HCEC 1CT (cell line): ENCODE measurements at regions not wholly inside any gene's neighbourhood (a gene's known extent, or its start where the extent isn't known, plus 50 kb on each side); places are given as distances from the start of the nearest gene placed in this dataset.

ENCODE experiments used
- DNase-seq: peaks from one replicate; pipeline ENCODE4 v3.0.0-alpha.2; 2017

DNA sequence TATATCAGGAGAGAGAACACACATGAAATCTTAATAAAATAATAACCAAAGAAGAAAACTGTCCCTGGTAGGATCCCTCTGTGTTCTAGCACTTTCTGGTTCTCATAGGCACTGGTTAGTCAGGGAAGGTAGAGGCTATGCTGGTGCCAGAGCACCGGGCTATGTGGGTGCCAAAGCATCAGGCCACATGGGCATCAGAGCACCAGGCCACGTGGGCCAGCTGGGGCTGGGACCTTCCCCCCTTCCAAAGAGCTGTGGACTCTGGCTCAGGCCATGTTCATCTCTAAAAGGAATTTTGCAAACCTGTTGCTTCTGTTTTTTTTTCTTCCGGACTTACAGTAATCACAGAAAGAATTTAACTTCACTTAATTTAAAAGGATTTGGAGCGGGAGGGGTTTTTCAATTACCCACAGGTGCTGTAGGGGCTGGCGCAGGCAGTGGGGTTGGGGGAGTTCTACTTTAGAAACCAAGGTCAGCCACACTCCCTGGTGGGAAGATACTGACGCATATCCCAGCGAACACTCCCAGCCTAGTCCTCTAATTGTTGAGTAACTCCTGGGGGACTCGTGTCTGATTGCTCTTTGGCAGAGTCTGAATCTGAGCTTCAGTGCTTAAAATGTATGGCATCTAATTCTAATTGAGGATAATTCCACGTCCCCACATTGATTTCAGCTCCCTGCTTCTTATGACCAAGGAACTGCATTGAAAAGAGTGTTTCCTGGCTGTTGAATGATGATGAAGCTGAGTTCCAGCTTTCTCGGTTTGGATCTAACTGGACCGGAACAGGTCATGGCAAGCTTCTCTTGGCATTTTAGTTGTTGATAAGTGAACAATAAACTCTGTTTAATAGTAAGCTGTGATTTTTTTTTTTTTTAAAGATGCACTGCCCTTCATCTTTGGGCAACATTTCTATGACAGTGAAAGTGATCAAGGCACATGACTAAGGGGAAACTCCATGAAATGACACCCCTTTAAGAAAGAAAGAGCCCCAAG is 110.7 kb upstream of the FZD8 start:
- DNase-seq: no peak

DNA sequence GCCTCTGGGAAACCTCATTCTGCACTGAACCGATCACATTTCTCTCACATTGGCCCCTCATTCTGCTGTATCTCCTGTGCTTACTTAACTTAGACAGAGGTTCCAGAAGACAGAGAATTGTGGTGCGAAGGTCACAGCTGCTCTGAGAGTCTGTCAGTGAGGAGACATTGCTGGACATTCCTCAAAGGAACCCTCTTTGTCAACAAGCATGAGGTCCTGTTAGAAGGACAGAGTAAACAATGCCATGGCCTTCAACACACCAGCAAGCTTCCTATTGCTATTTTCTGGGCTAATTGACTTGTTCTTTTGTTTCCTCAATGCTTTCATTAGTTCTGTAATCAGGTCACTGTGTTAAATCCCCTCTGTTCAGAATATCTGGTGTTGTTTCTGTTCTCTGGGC is 109.3 kb upstream of the FZD8 start:
- no peak for DNase-seq

DNA sequence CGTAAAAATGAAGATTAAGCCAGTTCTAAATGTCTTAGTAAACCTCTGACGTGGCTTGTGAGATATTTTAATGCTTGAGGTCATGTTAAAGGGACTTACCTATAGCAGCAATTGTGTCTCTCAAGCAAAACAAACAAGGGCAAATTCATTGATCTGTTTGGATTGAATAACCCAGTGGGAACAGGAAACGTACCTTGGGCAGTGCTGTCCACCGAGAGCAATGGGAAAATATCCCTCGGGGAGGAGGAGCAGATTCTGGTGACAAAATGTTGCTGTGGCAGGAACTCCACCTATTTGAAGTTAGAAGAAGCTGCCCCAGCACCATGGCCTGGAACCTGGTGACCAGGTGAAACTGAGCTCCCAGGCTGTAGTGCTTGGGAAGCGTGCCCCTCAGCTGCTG is 107.1 kb upstream of the FZD8 start:
- DNase-seq: no peak

DNA sequence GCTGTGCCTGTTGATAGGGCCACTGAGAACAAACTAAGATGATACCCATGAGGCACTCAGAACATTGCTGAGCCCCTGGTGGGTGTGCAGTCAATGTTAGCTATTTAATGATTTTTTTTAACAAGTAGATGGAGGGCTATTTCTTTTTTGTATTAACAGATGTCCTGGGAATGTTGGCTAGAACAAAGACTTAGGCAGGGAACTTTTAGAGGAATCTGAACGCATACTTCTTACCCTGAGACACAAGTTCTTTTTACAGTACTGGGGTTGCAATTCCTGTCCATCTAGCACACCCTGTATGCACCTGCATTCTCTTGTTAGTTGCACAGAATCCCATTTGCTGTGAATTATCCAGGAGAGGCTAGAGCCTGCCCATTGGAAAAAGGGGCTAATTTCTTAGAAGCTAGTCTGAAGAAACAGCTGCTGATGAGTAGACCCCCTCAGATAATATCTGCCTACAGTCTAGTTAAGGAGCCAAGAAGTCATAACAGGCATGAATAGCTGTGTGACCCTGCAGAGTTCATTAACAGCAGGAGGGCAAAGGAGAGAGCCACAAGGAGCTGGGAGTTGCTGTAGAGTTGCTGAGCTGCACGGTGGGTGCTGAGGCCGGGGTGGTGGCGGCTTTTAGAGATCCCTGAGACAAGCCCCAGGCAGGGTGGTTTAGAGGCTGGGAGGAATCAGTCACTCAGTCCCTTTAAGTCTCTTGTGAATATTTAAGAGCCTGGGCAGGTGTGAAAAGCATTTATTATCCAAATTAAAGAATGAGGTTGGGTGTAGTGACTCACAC is 103.7 kb upstream of the FZD8 start:
- DNase-seq: no peak

DNA sequence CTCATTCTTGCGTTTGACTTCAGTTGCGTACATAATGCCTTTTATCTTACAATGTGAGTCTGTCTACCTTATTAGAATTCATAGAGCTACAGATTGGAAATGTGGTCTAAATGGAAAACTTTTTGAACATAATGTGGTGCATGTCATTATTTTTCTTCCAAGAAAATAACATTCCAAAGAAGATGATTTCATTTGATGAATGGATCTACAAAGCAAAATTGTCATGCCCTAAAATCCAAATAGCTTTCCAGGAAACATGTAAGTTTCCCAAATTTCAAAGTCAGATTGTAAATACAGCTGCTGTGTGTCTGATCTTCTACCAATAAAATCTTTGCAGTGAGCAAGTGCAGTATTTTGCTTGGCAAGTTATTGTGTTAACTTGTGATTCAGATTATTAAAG is 101.8 kb upstream of the FZD8 start:
- DNase-seq: no peak

DNA sequence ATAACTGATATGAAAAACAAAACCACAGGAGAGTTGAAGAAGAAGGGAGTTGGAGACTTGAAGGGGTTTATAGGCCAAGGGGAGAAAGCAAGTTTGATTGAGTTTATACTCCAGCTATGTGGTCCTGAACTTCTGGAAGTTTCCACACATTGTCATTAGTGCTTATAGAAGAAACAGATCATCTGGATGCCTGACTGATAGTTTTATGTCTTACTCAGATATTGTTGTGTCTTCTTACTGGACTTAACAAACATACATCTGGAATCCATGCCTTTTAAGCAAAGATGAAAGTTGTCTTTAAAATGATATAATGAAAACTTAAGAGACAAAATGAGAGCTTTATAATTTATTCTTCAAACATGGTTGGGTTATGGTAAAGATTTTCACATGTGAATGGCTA is 101.3 kb upstream of the FZD8 start:
- DNase-seq: no peak

DNA sequence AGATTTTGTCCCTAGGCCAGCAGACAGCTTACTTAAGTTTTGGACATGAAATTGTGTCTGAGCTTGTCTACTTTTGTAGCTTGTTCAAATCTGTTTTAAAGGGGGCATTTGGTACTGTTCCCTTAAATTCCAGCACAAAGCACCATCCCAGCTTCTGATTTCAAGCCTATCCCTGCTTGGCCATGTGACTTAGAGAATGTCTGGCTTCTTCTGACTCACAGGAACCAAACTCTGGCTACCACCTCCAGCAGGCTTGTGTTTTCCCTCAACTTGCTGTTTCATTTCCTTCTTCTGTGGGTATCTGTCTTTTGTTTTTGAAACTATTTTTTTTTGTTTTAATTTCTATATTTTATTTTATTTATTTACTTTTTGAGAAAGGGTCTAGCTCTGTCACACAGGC is 97.9 kb upstream of the FZD8 start:
- DNase-seq: peak; percentile 63

DNA sequence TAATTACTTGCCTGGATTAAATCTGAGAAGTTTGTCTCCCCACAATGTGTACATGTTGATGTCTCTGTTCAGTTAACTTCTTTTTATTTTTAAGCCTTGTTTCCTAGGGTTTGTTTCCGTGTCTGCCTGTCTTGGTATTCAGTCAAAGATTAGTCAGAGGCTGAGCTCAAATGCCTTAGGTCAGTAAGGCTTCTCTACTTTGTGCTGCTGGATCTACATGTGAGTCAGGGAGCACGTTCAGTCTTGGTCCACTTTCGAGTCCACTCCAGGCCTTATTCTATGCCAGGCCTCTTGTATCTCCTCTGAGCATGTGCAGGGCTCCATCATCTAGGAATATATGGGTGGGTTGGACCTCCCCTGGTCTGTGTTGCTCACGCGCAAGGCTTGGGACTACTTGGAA is 93.3 kb upstream of the FZD8 start:
- DNase-seq: peak; percentile 81

DNA sequence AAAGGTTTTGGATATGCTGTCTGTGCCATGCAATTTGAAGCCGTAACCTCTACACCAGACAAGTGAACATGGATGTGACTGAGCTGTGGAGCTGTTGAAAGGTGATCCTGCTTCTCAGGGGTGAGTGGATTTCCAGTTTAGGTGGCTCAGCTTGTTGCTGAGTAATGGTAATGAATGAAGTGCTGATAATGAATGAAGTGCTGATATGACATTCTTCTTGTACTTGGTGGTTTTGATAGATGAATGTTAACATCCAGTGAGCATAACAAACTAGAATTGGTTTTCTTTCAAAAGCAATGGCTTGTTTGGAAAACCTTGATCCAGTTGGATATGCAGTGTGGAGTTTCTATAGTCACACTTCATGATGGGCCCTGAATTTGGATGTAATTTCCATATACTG is 89.7 kb upstream of the FZD8 start:
- no peak for DNase-seq

DNA sequence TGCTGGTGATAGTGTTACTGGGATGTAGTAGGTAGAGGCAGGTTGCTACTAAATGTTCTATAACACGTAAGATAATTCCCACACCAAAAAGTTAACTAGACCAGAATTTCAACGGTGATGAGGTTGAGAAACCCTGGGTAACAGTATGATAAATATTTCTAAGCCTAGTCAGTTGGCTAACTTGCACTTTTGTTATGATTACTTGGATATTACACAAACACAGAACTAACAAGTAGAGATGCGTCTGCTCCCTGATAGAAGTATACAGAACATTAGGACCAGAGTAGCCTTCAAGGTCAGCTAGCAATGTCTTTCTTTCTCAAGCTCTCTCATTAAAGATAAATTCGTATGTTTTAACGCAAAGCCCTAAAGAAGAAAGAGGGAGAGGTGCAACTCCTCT is 86.2 kb upstream of the FZD8 start:
- peak; percentile 27 for DNase-seq

DNA sequence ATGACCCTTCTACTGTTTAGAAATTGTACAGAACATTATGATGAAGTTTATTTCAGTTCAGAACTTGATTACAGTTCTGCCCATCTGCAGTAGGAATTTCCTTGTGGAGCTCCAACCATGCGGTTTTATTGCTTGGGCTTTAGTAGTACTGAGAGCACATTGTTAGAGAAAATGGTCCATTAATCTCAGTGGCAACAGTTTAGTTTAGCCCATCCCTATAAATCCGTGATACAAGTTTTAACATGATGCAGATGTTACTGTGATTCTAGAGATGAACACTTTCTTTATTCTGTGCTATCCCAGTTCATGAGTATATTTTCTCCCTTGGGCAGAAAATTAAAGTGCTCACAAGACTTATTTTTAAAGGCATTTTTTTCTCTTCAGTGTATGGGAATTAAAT is 84.8 kb upstream of the FZD8 start:
- no peak for DNase-seq

DNA sequence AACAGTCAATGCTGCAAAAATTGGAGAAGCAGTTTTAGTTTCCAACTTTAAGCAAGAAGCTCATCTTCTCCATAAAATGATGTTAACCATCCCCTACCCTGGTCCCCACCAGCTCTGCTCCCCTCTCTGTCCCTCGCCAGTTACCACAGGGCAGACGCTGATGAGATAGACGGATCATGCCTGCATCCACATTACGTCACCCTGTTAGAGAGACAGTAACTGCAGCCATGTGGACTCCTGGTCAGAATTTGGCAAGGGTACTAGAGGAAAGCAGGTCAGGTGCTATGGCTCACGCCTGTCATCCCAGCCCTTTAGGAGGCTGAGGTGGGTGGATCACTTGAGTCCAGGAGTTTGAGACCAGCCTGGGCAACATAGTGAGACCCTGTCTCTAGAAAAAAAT is 81.9 kb upstream of the FZD8 start:
- DNase-seq: no peak

DNA sequence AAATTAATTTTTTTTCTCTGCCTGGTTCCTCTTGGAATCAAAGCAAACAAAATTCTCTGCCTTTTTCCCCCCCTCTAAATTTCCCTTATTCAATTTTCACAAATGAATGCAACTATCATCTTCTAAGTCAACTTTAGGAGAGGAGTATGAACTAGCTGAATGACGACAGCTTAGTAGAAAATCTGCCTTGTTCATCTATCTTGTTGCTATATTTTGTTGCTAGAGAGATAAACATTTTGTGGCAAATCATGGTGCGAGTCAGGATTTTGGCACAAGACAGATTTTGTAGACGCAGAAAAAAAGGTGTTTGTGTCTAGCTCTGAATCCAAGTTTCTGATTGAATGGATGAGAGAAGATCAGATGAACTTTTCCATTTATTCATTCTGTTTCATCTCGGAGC is 81.0 kb upstream of the FZD8 start:
- no peak for DNase-seq

DNA sequence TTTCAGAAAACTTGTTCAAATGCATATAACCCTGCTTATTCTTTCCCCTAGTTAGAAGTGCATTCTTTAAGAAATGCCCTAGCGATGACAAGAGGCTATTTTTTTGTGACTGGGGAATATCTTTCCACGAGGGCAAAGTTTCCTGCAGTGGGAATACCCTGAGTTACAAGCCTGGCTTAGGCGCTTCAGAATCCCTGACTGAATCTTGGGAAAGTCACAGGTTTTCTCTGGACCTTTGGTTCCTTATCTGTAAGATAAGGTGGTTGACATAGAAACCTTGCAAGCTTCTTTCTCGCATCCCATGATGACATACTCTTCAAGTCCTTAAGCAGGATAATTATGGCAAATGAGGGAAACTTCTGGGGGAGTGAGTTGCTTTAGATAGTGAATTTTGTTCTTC is 80.5 kb upstream of the FZD8 start:
- DNase-seq: no peak

DNA sequence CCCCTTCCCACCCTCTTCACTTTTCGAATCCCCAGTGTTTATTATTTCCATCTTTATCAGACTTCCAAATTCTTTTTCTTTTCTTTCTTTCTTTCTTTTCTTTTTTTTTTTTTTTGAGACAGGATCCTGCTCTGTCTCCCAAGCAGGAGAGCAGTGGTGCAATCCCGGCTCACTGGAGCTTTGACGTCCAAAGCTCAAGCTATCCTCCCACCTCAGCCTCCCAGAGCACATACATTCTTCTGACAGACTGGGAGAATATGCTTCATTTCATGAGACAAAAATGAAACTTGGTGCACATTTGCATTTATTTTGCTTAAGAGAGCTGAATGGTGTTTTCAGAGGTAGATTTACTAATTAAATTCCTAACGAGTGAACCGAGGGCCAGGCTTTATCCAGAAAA is 80.1 kb upstream of the FZD8 start:
- no peak for DNase-seq

DNA sequence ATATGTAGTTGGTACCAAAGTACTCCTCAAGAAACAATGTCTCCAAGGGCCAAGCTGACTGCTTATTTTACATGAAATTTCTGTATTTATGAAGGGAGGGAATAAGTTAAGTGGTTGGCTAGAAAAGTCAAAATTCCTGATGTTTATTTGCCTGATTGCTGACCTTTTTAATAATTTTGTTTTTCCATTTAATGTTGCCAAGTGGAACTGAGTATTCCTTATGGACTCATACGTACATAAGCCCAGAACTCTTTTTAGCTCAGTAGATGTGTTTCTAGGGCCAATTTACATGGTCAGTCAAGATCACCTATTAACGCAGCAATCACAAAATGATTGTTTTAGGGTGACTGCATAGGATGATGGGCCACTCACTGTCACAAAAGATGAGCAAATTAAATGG is 78.3 kb upstream of the FZD8 start:
- DNase-seq: no peak

DNA sequence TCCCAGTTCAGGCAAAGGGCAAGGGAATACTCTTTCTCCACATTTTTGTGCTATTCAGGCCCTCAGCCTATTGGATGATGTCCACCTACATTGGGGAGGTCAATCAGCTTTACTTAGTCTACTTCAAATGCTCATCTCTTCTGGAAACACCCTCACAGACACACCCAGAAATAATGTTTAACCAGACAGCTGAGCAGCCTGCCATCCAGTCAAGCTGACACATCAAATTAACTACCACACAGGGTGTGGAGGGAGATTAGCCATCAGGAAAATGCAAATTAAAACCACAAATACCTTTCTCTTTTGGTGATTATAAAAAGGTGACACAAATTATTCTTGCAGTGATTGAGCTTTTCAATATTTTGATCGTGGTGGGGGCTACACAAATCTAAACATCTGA is 74.7 kb upstream of the FZD8 start:
- DNase-seq: no peak

DNA sequence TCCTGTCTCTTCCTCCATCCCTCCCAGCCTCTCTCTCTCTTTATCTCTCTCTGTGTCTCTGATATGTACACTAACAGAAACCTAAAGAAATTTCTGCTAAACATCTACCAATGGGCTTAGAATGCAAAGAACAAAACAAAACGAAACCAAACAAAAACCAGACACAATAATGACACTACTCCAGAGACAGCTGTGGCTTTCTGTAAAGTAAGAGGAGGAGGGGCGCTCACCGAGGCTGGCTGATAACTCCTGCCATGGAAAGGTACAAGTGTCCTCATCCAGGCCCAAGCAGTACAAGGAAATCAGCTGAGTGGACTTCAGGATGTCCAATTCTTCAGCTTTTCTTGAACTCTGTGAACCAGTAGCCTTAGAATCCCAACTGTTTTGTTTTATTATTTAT is 70.4 kb upstream of the FZD8 start:
- no peak for DNase-seq

DNA sequence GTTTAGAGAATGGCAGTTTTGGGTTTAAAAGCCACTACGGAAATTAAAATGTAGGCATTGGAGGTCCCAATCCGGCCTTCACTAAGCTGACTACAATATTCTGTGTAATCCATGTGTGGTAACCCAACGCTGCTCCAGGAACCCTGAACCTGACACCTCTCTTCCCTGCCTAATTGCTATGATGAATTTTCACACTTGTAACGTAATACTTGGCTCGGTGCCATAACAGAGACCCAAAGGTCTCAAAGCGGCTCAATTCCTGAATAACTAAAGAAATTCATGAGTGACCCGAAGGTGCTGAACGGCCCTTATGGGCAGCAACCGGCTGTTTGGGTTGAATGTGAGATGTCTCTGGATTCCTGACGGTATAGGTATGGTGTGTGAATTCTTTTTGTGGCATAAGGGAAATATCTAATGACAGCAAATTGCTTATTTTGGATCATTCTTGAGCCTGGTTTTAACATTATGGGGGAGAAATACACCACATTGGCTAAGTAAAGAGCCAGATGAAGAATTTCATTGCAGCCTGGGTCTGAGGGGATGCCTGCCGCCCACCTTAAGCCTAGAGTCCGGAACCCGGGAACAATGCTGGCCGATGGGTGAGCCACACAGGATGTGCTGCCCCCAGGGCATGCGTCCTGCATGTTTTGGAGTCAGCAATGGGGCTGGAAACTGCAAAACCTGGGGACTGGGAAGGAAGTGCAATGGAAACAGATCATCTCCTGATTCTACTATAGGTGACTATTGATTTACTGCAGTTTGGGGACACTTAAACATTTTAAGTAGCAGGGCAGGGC is 69.7 kb upstream of the FZD8 start:
- no peak for DNase-seq

DNA sequence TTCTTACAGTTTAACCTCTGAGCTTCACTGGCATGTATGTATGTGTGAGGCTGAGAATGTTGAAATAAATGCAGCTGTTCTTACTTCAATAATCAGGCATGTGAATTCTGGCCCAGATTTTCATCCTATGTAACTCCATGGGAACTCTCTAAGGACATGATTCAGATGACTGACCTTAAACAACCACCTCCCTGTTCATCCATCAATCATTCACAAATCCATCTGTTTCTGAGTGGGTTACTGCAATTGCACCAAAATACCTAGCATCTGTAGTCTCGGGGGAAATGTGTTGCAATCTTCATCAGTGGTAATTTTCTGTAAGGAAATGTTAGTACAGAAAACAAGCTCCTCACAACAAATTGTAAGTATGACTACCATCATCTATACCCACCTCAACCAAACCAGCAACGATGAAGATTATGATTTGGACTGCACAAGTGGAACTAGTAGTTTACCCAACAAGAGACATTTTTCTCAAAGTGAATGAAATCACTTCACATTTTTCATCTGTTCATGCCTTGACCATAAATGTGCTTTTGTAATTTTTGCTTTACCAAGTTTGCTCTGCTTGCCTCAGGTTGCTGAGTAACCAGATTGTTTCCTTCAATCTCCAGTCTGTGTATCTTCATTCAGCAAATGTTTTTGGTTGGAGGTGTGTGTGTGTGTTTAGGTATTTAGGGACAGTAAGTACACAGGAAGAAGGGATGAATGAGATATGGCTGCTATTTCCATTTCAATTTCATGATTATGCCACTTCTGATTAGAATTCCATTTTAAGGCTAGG is 65.7 kb upstream of the FZD8 start:
- DNase-seq: no peak

DNA sequence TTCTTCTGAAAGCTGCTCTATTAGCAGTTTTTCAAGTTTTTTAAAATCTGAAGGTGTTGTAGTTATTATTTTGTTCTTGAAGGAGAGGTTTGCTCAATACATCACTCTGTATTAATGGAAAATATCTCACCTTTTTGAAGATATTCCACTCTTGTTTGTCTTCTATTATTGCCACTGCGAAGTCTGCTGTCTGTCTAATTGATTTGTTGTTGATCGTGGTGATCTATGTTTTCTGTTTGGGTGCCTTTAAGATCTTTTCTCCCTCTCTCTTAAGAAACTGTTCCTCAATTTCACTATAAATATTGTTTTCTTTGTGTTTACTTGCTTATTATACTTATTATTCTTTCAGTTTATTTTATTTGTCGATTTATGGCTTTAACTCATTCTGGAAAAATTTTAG is 64.9 kb upstream of the FZD8 start:
- DNase-seq: no peak

DNA sequence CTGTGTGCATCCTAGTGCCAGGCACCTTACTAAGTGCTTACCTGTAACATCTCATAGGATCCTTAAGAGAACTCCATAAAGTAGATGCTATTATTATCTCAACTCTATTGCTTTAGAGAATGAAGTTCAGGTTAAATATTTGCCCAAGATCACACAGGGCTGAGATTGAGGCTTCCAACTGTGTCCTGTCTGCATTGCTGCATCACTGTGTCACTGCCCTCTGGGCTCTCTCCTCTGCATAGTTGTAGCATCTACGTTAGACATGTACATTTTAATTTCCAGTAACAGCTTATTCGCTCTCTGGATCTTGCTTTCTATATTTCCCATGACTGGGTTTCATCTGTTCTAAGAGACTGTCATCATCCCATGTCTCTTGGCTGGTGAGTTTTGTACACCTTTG is 63.6 kb upstream of the FZD8 start:
- DNase-seq: no peak

DNA sequence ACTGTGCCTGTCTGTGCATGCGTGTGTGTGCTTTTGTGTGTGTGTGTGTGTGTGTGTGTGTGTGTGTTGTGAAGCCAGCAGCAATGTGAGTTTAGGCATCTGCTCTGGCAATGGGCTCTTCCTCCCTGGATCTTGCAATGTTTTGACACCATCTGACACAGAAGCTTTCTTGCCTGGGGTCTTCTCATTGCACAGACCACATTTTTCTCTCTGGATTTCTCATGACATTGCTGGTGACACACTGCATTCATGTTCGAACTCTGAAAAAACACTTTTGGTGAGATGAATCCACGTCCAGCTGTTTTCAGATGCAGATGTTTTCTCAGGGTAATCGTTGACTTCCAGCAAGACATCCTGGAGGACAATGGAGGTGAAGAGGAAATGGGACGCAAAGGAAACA is 63.0 kb upstream of the FZD8 start:
- DNase-seq: no peak
